Loucy (cell line): ENCODE measurements at regions not wholly inside any gene's neighbourhood (a gene's known extent, or its start where the extent isn't known, plus 50 kb on each side); places are given as distances from the start of the nearest gene placed in this dataset.

Experiments
- H2AFZ ChIP-seq: fragments of 200-600 bp; sonication (generic); 2 replicates; pipeline ENCODE4 v1.6.0; 2016; ENCODE audit warnings: antibody characterized with exemption, mild to moderate bottlenecking, low read length, moderate library complexity
- H3F3A ChIP-seq: fragments of 200-600 bp; 2 replicates; pipeline ENCODE4 v1.6.0; 2016; ENCODE audit warnings: antibody characterized with exemption, low read depth, mild to moderate bottlenecking
- H3K27me3 ChIP-seq: fragments of 200-600 bp; sonication (generic); 2 replicates; pipeline ENCODE4 v1.6.1; 2014; ENCODE audit warnings: low read length, mild to moderate bottlenecking; ENCODE audit not compliant: insufficient read depth, poor library complexity, severe bottlenecking
- H3K36me3 ChIP-seq: fragments of 200-600 bp; sonication (generic); 2 replicates; pipeline ENCODE4 v1.6.1; 2016; ENCODE audit warnings: low read length; ENCODE audit not compliant: insufficient read depth
- H3K4me1 ChIP-seq: fragments of 200-600 bp; sonication (generic); 2 replicates; pipeline ENCODE4 v1.5.1; 2014; ENCODE audit warnings: low read length, mild to moderate bottlenecking; ENCODE audit not compliant: insufficient read depth, poor library complexity, severe bottlenecking
- H3K4me2 ChIP-seq: fragments of 200-600 bp; sonication (generic); 2 replicates; pipeline ENCODE4 v1.6.0; 2014; ENCODE audit warnings: antibody characterized with exemption, low read length, low read depth, mild to moderate bottlenecking; ENCODE audit not compliant: poor library complexity, severe bottlenecking
- H3K4me3 ChIP-seq: fragments of 200-600 bp; sonication (generic); 2 replicates; pipeline ENCODE4 v1.5.1; 2014; ENCODE audit warnings: low read length, mild to moderate bottlenecking, mixed read lengths; ENCODE audit not compliant: poor library complexity, severe bottlenecking
- H3K79me2 ChIP-seq: fragments of 200-600 bp; sonication (generic); 2 replicates; pipeline ENCODE4 v1.6.1; 2014; ENCODE audit warnings: low read length; ENCODE audit not compliant: insufficient read depth
- H3K9ac ChIP-seq: fragments of 200-600 bp; sonication (generic); 2 replicates; pipeline ENCODE4 v1.6.0; 2014; ENCODE audit warnings: mild to moderate bottlenecking, low read depth, low read length, moderate library complexity; ENCODE audit not compliant: poor library complexity, severe bottlenecking
- H3K9me2 ChIP-seq: fragments of 200-600 bp; sonication (generic); replicated peaks from 2 replicates; pipeline ENCODE4 v1.6.1; 2016; ENCODE audit warnings: low read depth, low read length, mixed read lengths
- H3K9me3 ChIP-seq: fragments of 200-600 bp; sonication (generic); 2 replicates; pipeline ENCODE4 v1.6.1; 2014; ENCODE audit warnings: mild to moderate bottlenecking, antibody characterized with exemption, low read length, low read depth; ENCODE audit not compliant: insufficient read depth
- H4K20me1 ChIP-seq: fragments of 200-600 bp; sonication (generic); 2 replicates; pipeline ENCODE4 v1.6.0; 2014; ENCODE audit warnings: antibody characterized with exemption, low read length, mild to moderate bottlenecking; ENCODE audit not compliant: insufficient read depth, poor library complexity, severe bottlenecking
- CTCF ChIP-seq: fragments of 200-600 bp; sonication (generic); conservative IDR thresholded peaks from 2 replicates; pipeline ENCODE4 v1.5.1; 2014; ENCODE audit warnings: mild to moderate bottlenecking, antibody characterized with exemption, low read length
- EZH2phosphoT487 ChIP-seq: fragments of 200-600 bp; IDR thresholded peaks from 2 replicates; pipeline ENCODE4 v1.6.1; 2018; ENCODE audit warnings: antibody characterized with exemption, mild to moderate bottlenecking, moderate library complexity, borderline replicate concordance

GRCh38 chr5:33340195-33340594 is 100.6 kb upstream of the TARS1 start:
- Histone ChIP-seq H3K79me2 (no peaks in the 10 kb centered on the region), H2AFZ (0 out of 2 replicates have a peak overlapping the region, but pooled peaks have one; percentile 13), H3K4me2 (no peak overlapping the region)

GRCh38 chr5:33341351-33341750 is 99.4 kb upstream of the TARS1 start:
- Histone ChIP-seq H2AFZ (no peak overlapping the region), H3K4me1 (no peaks in the 10 kb centered on the region), H3K36me3 (no peaks in the 10 kb centered on the region), H3K9me3 (no peaks in the 10 kb centered on the region), H3F3A (no peaks in the 10 kb centered on the region), H3K4me3 (no peak overlapping the region), H4K20me1 (no peaks in the 10 kb centered on the region), H3K79me2 (no peaks in the 10 kb centered on the region), H3K4me2 (no peak overlapping the region), H3K27me3 (no peaks in the 10 kb centered on the region), H3K9ac (no peak overlapping the region), H3K9me2 (no peaks in the 10 kb centered on the region)
- TF ChIP-seq EZH2phosphoT487 (no peak), CTCF (no peak)

More at GRCh38 chr5:33340195-33340594, 100.6 kb upstream of the TARS1 start:
- Histone ChIP-seq H3K27me3 (no peaks in the 10 kb centered on the region), H4K20me1 (no peaks in the 10 kb centered on the region), H3K9me3 (no peaks in the 10 kb centered on the region), H3K9me2 (no peaks in the 10 kb centered on the region), H3K4me3 (no peak overlapping the region), H3K9ac (no peak overlapping the region), H3K36me3 (no peaks in the 10 kb centered on the region), H3F3A (no peaks in the 10 kb centered on the region), H3K4me1 (no peaks in the 10 kb centered on the region)
- no peak for TF ChIP-seq CTCF
- no peak for TF ChIP-seq EZH2phosphoT487

- TF ChIP-seq EZH2phosphoT487: no peak
- no peak for TF ChIP-seq CTCF
- no peaks in the 10 kb centered on the region for H3K9me3 ChIP-seq
- no peaks in the 10 kb centered on the region for H3K9me2 ChIP-seq
- H3K4me3 ChIP-seq: no peak overlapping the region
- H3K4me1 ChIP-seq: no peaks in the 10 kb centered on the region
- no peak overlapping the region for H2AFZ ChIP-seq
- H3K36me3 ChIP-seq: no peaks in the 10 kb centered on the region
- H3K4me2 ChIP-seq: no peak overlapping the region
- no peaks in the 10 kb centered on the region for H4K20me1 ChIP-seq
- no peaks in the 10 kb centered on the region for H3K79me2 ChIP-seq
- no peak overlapping the region for H3K9ac ChIP-seq
- no peaks in the 10 kb centered on the region for H3K27me3 ChIP-seq
- no peaks in the 10 kb centered on the region for H3F3A ChIP-seq
Measured at GRCh38 chr5:33343676-33344327, 97.0 kb upstream of the TARS1 start.
